ENCODE measurements at regions not wholly inside any gene's neighbourhood (a gene's known extent, or its start where the extent isn't known, plus 50 kb on each side); places are given as distances from the start of the nearest gene placed in this dataset.

DNA sequence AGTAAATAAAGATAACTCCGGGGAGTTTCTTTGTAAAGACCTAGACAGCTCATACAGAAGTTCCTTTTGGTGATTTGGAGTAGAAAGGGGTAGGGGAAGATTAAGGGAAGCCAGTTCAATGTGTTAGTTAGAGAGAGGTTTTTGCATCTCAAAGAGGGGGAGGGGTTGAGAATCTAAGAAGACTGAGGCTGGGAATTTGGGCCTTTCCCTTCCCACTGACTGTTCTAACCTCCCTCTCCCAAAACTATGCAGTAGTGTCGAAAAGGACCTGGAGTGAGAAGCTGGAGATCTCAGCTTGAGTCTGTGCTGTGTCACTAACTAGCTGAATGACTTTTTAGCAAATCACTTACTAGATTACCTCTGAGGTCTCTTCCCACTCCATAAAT lies 55.7 kb upstream of the CCDC160 start:
- TF ChIP-seq, protein P1, sequence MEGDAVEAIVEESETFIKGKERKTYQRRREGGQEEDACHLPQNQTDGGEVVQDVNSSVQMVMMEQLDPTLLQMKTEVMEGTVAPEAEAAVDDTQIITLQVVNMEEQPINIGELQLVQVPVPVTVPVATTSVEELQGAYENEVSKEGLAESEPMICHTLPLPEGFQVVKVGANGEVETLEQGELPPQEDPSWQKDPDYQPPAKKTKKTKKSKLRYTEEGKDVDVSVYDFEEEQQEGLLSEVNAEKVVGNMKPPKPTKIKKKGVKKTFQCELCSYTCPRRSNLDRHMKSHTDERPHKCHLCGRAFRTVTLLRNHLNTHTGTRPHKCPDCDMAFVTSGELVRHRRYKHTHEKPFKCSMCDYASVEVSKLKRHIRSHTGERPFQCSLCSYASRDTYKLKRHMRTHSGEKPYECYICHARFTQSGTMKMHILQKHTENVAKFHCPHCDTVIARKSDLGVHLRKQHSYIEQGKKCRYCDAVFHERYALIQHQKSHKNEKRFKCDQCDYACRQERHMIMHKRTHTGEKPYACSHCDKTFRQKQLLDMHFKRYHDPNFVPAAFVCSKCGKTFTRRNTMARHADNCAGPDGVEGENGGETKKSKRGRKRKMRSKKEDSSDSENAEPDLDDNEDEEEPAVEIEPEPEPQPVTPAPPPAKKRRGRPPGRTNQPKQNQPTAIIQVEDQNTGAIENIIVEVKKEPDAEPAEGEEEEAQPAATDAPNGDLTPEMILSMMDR (IDR thresholded peaks at IDR 0.05), result no peak
- no peak for TF ChIP-seq POLR2AphosphoS5 (IDR thresholded peaks at IDR 0.05)
- no peak for TF ChIP-seq POLR2A (IDR thresholded peaks at IDR 0.05)
